Hepatocyte (in vitro differentiated cells): ENCODE measurements at regions not wholly inside any gene's neighbourhood (a gene's known extent, or its start where the extent isn't known, plus 50 kb on each side); places are given as distances from the start of the nearest gene placed in this dataset.

ENCODE experiments used
- CTCF ChIP-seq: fragments of 200-600 bp; sonication (generic); IDR thresholded peaks from 2 replicates; pipeline ENCODE4 v1.5.1; 2016; ENCODE audit warnings: antibody characterized with exemption, mild to moderate bottlenecking; ENCODE audit not compliant: poor library complexity
- EZH2 ChIP-seq: fragments of 200-600 bp; sonication (generic); IDR thresholded peaks from 2 replicates; pipeline ENCODE4 v1.6.1; 2016; ENCODE audit warnings: antibody characterized with exemption, mild to moderate bottlenecking, borderline replicate concordance

- TF ChIP-seq CTCF (no peak), EZH2 (no peak)
Measured at GRCh38 chr17:53033297-53033696, 789.4 kb upstream of the KIF2B start.
